GM19395 (cell line): ENCODE measurements at regions not wholly inside any gene's neighbourhood (a gene's known extent, or its start where the extent isn't known, plus 50 kb on each side); places are given as distances from the start of the nearest gene placed in this dataset.
"Not testable (repeated sequence)": the region's sequence is repeated elsewhere in the genome, so short reads cannot be mapped to it uniquely, and the experiment has no call there.

Source experiments
- ATAC-seq: cut with Tn5 transposase; IDR thresholded peaks from one replicate; pipeline ENCODE4 v1.9.1; 2021; ENCODE audit warnings: mild to moderate bottlenecking, moderate library complexity; ENCODE audit not compliant: unreplicated experiment

- no peak for ATAC-seq
Measured at GRCh38 chr2:235105821-235106359, 154.1 kb downstream of the SH3BP4 start.

GRCh38 chr2:235106874-235107639 is 155.2 kb downstream of the SH3BP4 start:
- no peak for ATAC-seq

GRCh38 chr2:235107640-235107951 is 155.8 kb downstream of the SH3BP4 start:
- ATAC-seq: no peak

- ATAC-seq: not testable (repeated sequence)
Measured at GRCh38 chr2:235109561-235109960, 157.7 kb downstream of the SH3BP4 start.

GRCh38 chr2:235112365-235112764 is 160.5 kb downstream of the SH3BP4 start:
- ATAC-seq: no peak

GRCh38 chr2:235113854-235114253 is 162.0 kb downstream of the SH3BP4 start:
- ATAC-seq: no peak

- no peak for ATAC-seq
Measured at GRCh38 chr2:235114286-235114685, 162.5 kb downstream of the SH3BP4 start.

GRCh38 chr2:235115521-235115920 is 163.7 kb downstream of the SH3BP4 start:
- no peak for ATAC-seq

- no peak for ATAC-seq
Measured at GRCh38 chr2:235116885-235117492, 165.2 kb downstream of the SH3BP4 start.

- ATAC-seq: no peak
Measured at GRCh38 chr2:235126768-235127167, 175.0 kb downstream of the SH3BP4 start.

- no peak for ATAC-seq
Measured at GRCh38 chr2:235127931-235128330, 176.1 kb downstream of the SH3BP4 start.

GRCh38 chr2:235129850-235130249 is 178.0 kb downstream of the SH3BP4 start:
- no peak for ATAC-seq

- no peak for ATAC-seq
Measured at GRCh38 chr2:235131334-235132305, 179.8 kb downstream of the SH3BP4 start.

GRCh38 chr2:235132651-235133050 is 180.8 kb downstream of the SH3BP4 start:
- no peak for ATAC-seq

- no peak for ATAC-seq
Measured at GRCh38 chr2:235133837-235134236, 182.0 kb downstream of the SH3BP4 start.

- ATAC-seq: no peak
Measured at GRCh38 chr2:235134420-235134819, 182.6 kb downstream of the SH3BP4 start.

GRCh38 chr2:235135195-235135965 is 183.6 kb downstream of the SH3BP4 start:
- ATAC-seq: no peak

GRCh38 chr2:235135990-235136561 is 184.3 kb downstream of the SH3BP4 start:
- no peak for ATAC-seq

- no peak for ATAC-seq
Measured at GRCh38 chr2:235138339-235138738, 186.5 kb downstream of the SH3BP4 start.
